NCI-H446 treated with DMSO at 0.1 percent for 48 hours (cell line): ENCODE measurements at regions not wholly inside any gene's neighbourhood (a gene's known extent, or its start where the extent isn't known, plus 50 kb on each side); places are given as distances from the start of the nearest gene placed in this dataset.
A peak's percentile ranks its signal among the peaks of the same experiment; 100 is the strongest.

Experiments
- DNase-seq: peaks from one replicate; lab custom pipeline; 2025; lab: John Stamatoyannopoulos, UW

- no peak for DNase-seq
Measured at GRCh38 chr3:74507691-74508090, 106.8 kb downstream of the CNTN3 start.

GRCh38 chr3:74506246-74506645 is 108.2 kb downstream of the CNTN3 start:
- DNase-seq, result no peak

GRCh38 chr3:74501007-74501406 is 113.5 kb downstream of the CNTN3 start:
- no peak for DNase-seq

GRCh38 chr3:74500257-74500656 is 114.2 kb downstream of the CNTN3 start:
- no peak for DNase-seq

GRCh38 chr3:74491874-74492273 is 122.6 kb downstream of the CNTN3 start:
- DNase-seq, result no peak

GRCh38 chr3:74489050-74489792 is 125.2 kb downstream of the CNTN3 start:
- no peak for DNase-seq

GRCh38 chr3:74479915-74480314 is 134.5 kb downstream of the CNTN3 start:
- DNase-seq, result no peak

- DNase-seq, result no peak
Measured at GRCh38 chr3:74470313-74470712, 144.1 kb downstream of the CNTN3 start.

- no peak for DNase-seq
Measured at GRCh38 chr3:74469713-74470112, 144.7 kb downstream of the CNTN3 start.

- DNase-seq, result no peak
Measured at GRCh38 chr3:74469151-74469550, 145.3 kb downstream of the CNTN3 start.

- peak; percentile 60 for DNase-seq
Measured at GRCh38 chr3:74465715-74466410, 148.6 kb downstream of the CNTN3 start.

GRCh38 chr3:74463515-74463914 is 150.9 kb downstream of the CNTN3 start:
- no peak for DNase-seq

- DNase-seq, result no peak
Measured at GRCh38 chr3:74456166-74456565, 158.3 kb downstream of the CNTN3 start.

- DNase-seq, result peak; percentile 67
Measured at GRCh38 chr3:74447221-74447620, 167.2 kb downstream of the CNTN3 start.

- DNase-seq, result no peak
Measured at GRCh38 chr3:74445541-74445940, 168.9 kb downstream of the CNTN3 start.

- DNase-seq, result no peak
Measured at GRCh38 chr3:74443102-74443501, 171.4 kb downstream of the CNTN3 start.

GRCh38 chr3:74442683-74443082 is 171.8 kb downstream of the CNTN3 start:
- DNase-seq, result no peak

- DNase-seq, result no peak
Measured at GRCh38 chr3:74442068-74442467, 172.4 kb downstream of the CNTN3 start.

- no peak for DNase-seq
Measured at GRCh38 chr3:74436184-74436583, 178.3 kb downstream of the CNTN3 start.

- DNase-seq, result no peak
Measured at GRCh38 chr3:74435631-74436030, 178.8 kb downstream of the CNTN3 start.

GRCh38 chr3:74434406-74434805 is 180.1 kb downstream of the CNTN3 start:
- DNase-seq, result no peak

- no peak for DNase-seq
Measured at GRCh38 chr3:74426571-74426970, 187.9 kb downstream of the CNTN3 start.

- no peak for DNase-seq
Measured at GRCh38 chr3:74423867-74424266, 190.6 kb downstream of the CNTN3 start.
